Gastrocnemius medialis (tissue), 4 donors: ENCODE measurements at regions not wholly inside any gene's neighbourhood (a gene's known extent, or its start where the extent isn't known, plus 50 kb on each side); places are given as distances from the start of the nearest gene placed in this dataset.

Experiments used
- ATAC-seq, 2 donors: fragments of 150-250 bp; one replicate each; pipeline ENCODE4 v1.9.1; 2016
- DNase-seq, 2 donors: peaks; one replicate each; pipeline ENCODE4 v3.0.0-alpha.2; 2019
- H3K27ac ChIP-seq, 4 donors: fragments of 200-600 bp; sonication (generic); 1 replicate in 1 of 4; 2 replicates in 3 of 4; pipeline ENCODE4 v1.5.1; 2016 to 2018; ENCODE audit warnings: mild to moderate bottlenecking in 2 of 4, moderate library complexity in 1 of 4
- H3K27me3 ChIP-seq, 3 donors: fragments of 200-600 bp; sonication (generic) in 2 of 3; 1 replicate in 1 of 3; 2 replicates in 2 of 3; pipeline versions ENCODE4 v1.5.1 to v1.6.0; 2016 to 2019; ENCODE audit warnings: mild to moderate bottlenecking in 1 of 3, moderate library complexity in 1 of 3
- H3K36me3 ChIP-seq, 2 donors: fragments of 200-600 bp; sonication (generic) in 1 of 2; one replicate each; pipeline ENCODE4 v1.5.1; 2017 to 2018
- H3K4me1 ChIP-seq, 2 donors: fragments of 200-600 bp; sonication (generic) in 1 of 2; one replicate each; pipeline ENCODE4 v1.5.1; 2016 to 2017; ENCODE audit warnings: mild to moderate bottlenecking in 2 of 2
- H3K4me3 ChIP-seq, 4 donors: fragments of 200-600 bp; sonication (generic) in 3 of 4; 1 replicate in 1 of 4; 2 replicates in 3 of 4; pipeline ENCODE4 v1.5.1; 2016 to 2019; ENCODE audit warnings: mild to moderate bottlenecking in 2 of 4
- H3K9me3 ChIP-seq, 3 donors: fragments of 200-600 bp; sonication (generic) in 2 of 3; 1 replicate in 1 of 3; 2 replicates in 2 of 3; pipeline ENCODE4 v1.5.1; 2016 to 2019
- CTCF ChIP-seq, 5 experiments: fragments of 450-650 bp in 3 of 5; fragments of 200-600 bp in 2 of 5; sonication (generic) in 2 of 5; IDR thresholded peaks in 4 of 5; conservative IDR thresholded peaks in 1 of 5; 1 replicate in 4 of 5; 2 replicates in 1 of 5; pipeline ENCODE4 v1.5.1; 2016 to 2019; ENCODE audit warnings: antibody characterized with exemption in 5 of 5, mild to moderate bottlenecking in 3 of 5, moderate library complexity in 3 of 5
- POLR2A ChIP-seq, 2 donors: fragments of 450-650 bp; IDR thresholded peaks; one replicate each; pipeline ENCODE4 v1.6.1; 2017; ENCODE audit warnings: antibody characterized with exemption in 2 of 2, mild to moderate bottlenecking in 2 of 2, moderate library complexity in 2 of 2
- in situ Hi-C, 4 donors: fragments of 200-750 bp; cut with MboI; loops; one replicate each; pipeline versions ENCODE4 v1.15.0 to v1.8.0; 2017; ENCODE audit warnings: low sequenced_read_pairs in 4 of 4
- intact Hi-C: fragments of 100-400 bp; cut with DNase I; formaldehyde crosslinking; loops from one replicate; pipeline ENCODE4 v1.15.1; 2023; ENCODE audit warnings: low total_unique reads

- Histone ChIP-seq H3K9me3 (no peaks in the 10 kb centered on the region), H3K36me3 (no peaks in the 10 kb centered on the region), H3K27ac (no peak overlapping the region), H3K27me3 (no peaks in the 10 kb centered on the region), H3K4me1 (no peaks in the 10 kb centered on the region), H3K4me3 (no peak overlapping the region)
- in situ Hi-C loops, result no loop called here
- TF ChIP-seq POLR2A (IDR thresholded peaks at IDR 0.05), result no peak
- TF ChIP-seq CTCF (IDR thresholded peaks at IDR 0.05 in 4 of 5, conservative IDR thresholded peaks at IDR 0.05 in 1 of 5), result no peak
- intact Hi-C loops, result no loop called here
- ATAC-seq, result no peak
- DNase-seq, result no peak
These were observed 273.5 kb upstream of the ADGRL3 start for GRCh38 chr4:60926624-60927023.

DNA sequence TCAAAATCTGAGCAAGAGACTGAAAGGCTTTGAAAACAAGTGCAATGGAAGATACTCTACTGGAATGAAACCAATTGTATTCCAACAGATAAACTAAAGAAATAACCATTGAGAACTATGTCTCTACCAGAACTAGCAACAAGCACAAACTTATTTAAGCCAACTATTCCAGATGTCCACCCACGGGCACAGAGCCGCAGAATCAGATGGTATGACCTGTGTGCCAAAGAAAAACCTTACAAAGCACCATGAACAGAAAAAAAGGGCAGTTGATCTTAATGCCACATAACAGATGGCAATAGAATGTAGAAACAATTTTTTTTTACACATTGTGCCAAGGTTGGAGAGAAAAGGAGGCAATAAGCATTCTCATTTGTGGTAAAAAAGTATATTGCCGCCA is 269.3 kb upstream of the ADGRL3 start:
- Histone ChIP-seq H3K4me1 (no peaks in the 10 kb centered on the region), H3K36me3 (no peaks in the 10 kb centered on the region), H3K9me3 (no peaks in the 10 kb centered on the region), H3K4me3 (no peak overlapping the region), H3K27ac (no peak overlapping the region), H3K27me3 (no peaks in the 10 kb centered on the region)
- TF ChIP-seq CTCF (IDR thresholded peaks at IDR 0.05 in 4 of 5, conservative IDR thresholded peaks at IDR 0.05 in 1 of 5) (no peak), POLR2A (IDR thresholded peaks at IDR 0.05) (no peak)
- no peak for ATAC-seq
- intact Hi-C loops (no loop called here), in situ Hi-C loops (no loop called here)
- no peak for DNase-seq

GRCh38 chr4:60934566-60935295 is 265.4 kb upstream of the ADGRL3 start:
- H3K36me3 ChIP-seq, result no peaks in the 10 kb centered on the region
- H3K27ac ChIP-seq, result no peak overlapping the region
- in situ Hi-C loops (no loop called here), intact Hi-C loops (no loop called here)
- ATAC-seq, result no peak
- no peaks in the 10 kb centered on the region for H3K4me1 ChIP-seq
- DNase-seq, result no peak
- no peak overlapping the region for H3K4me3 ChIP-seq
- TF ChIP-seq POLR2A (IDR thresholded peaks at IDR 0.05) (no peak), CTCF (IDR thresholded peaks at IDR 0.05 in 4 of 5, conservative IDR thresholded peaks at IDR 0.05 in 1 of 5) (no peak)
- no peaks in the 10 kb centered on the region for H3K9me3 ChIP-seq
- no peaks in the 10 kb centered on the region for H3K27me3 ChIP-seq

GRCh38 chr4:60938181-60938580 is 261.9 kb upstream of the ADGRL3 start:
- DNase-seq, result no peak
- in situ Hi-C loops, result no loop called here
- TF ChIP-seq POLR2A (IDR thresholded peaks at IDR 0.05), result no peak
- TF ChIP-seq CTCF (IDR thresholded peaks at IDR 0.05 in 4 of 5, conservative IDR thresholded peaks at IDR 0.05 in 1 of 5), result no peak

GRCh38 chr4:60938621-60939020 is 261.5 kb upstream of the ADGRL3 start:
- no peak for ATAC-seq
- in situ Hi-C loops, result no loop called here
- TF ChIP-seq POLR2A (IDR thresholded peaks at IDR 0.05), result no peak
- TF ChIP-seq CTCF (IDR thresholded peaks at IDR 0.05 in 4 of 5, conservative IDR thresholded peaks at IDR 0.05 in 1 of 5), result no peak
- DNase-seq, result no peak
- no peak overlapping the region for H3K27ac ChIP-seq
- H3K9me3 ChIP-seq, result no peaks in the 10 kb centered on the region
- H3K4me3 ChIP-seq, result no peak overlapping the region
- H3K4me1 ChIP-seq, result no peaks in the 10 kb centered on the region
- intact Hi-C loops, result no loop called here
- no peaks in the 10 kb centered on the region for H3K36me3 ChIP-seq
- no peaks in the 10 kb centered on the region for H3K27me3 ChIP-seq

More at GRCh38 chr4:60938181-60938580, 261.9 kb upstream of the ADGRL3 start:
- intact Hi-C loops, result no loop called here
- ATAC-seq, result no peak
- no peaks in the 10 kb centered on the region for H3K9me3 ChIP-seq
- H3K27ac ChIP-seq, result no peak overlapping the region
- no peak overlapping the region for H3K4me3 ChIP-seq
- H3K36me3 ChIP-seq, result no peaks in the 10 kb centered on the region
- no peaks in the 10 kb centered on the region for H3K4me1 ChIP-seq
- no peaks in the 10 kb centered on the region for H3K27me3 ChIP-seq
